Cardiac muscle cell (in vitro differentiated cells and primary cell): ENCODE measurements at regions not wholly inside any gene's neighbourhood (a gene's known extent, or its start where the extent isn't known, plus 50 kb on each side); places are given as distances from the start of the nearest gene placed in this dataset.

Experiments
- DNase-seq, 2 donors: peaks; one replicate each; pipeline versions ENCODE4 v3.0.0 to v3.0.0-alpha.2; 2010 to 2017; ENCODE audit warnings: low read depth in 1 of 2, low spot score in 1 of 2
- H3K27ac ChIP-seq: fragments of 200-600 bp; sonication (generic); 2 replicates; pipeline ENCODE4 v1.5.1; 2016
- H3K27me3 ChIP-seq: fragments of 200-600 bp; sonication (generic); 2 replicates; pipeline ENCODE4 v1.6.0; 2016; ENCODE audit warnings: control low read depth
- H3K36me3 ChIP-seq: fragments of 200-600 bp; sonication (generic); 2 replicates; pipeline ENCODE4 v1.5.1; 2016; ENCODE audit warnings: control low read depth
- H3K4me1 ChIP-seq: fragments of 200-600 bp; sonication (generic); 2 replicates; pipeline ENCODE4 v1.8.1; 2017; ENCODE audit warnings: low read depth, mild to moderate bottlenecking, mixed run types
- H3K4me3 ChIP-seq: fragments of 200-600 bp; sonication (generic); 2 replicates; pipeline ENCODE4 v1.5.1; 2016; ENCODE audit warnings: mild to moderate bottlenecking
- H3K9me3 ChIP-seq: fragments of 200-600 bp; sonication (generic); 2 replicates; pipeline ENCODE4 v1.5.1; 2017; ENCODE audit warnings: low read depth, mild to moderate bottlenecking, control low read depth
- TF ChIP-seq, protein P1 (sequence below): IDR thresholded peaks from 2 replicates; pipeline ENCODE4 v1.5.1; 2012; ENCODE audit warnings: low read depth, mild to moderate bottlenecking, low read length

GRCh38 chr16:35314298-35314697 is 1854.9 kb downstream of the TP53TG3F start:
- Histone ChIP-seq H3K9me3 (peaks cover 4% of the 10 kb centered on the region), H3K27ac (no peak overlapping the region), H3K4me1 (no peaks in the 10 kb centered on the region), H3K4me3 (no peak overlapping the region), H3K27me3 (no peaks in the 10 kb centered on the region), H3K36me3 (no peaks in the 10 kb centered on the region)
- no peak for DNase-seq
- TF ChIP-seq, protein P1, sequence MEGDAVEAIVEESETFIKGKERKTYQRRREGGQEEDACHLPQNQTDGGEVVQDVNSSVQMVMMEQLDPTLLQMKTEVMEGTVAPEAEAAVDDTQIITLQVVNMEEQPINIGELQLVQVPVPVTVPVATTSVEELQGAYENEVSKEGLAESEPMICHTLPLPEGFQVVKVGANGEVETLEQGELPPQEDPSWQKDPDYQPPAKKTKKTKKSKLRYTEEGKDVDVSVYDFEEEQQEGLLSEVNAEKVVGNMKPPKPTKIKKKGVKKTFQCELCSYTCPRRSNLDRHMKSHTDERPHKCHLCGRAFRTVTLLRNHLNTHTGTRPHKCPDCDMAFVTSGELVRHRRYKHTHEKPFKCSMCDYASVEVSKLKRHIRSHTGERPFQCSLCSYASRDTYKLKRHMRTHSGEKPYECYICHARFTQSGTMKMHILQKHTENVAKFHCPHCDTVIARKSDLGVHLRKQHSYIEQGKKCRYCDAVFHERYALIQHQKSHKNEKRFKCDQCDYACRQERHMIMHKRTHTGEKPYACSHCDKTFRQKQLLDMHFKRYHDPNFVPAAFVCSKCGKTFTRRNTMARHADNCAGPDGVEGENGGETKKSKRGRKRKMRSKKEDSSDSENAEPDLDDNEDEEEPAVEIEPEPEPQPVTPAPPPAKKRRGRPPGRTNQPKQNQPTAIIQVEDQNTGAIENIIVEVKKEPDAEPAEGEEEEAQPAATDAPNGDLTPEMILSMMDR = no peak

DNA sequence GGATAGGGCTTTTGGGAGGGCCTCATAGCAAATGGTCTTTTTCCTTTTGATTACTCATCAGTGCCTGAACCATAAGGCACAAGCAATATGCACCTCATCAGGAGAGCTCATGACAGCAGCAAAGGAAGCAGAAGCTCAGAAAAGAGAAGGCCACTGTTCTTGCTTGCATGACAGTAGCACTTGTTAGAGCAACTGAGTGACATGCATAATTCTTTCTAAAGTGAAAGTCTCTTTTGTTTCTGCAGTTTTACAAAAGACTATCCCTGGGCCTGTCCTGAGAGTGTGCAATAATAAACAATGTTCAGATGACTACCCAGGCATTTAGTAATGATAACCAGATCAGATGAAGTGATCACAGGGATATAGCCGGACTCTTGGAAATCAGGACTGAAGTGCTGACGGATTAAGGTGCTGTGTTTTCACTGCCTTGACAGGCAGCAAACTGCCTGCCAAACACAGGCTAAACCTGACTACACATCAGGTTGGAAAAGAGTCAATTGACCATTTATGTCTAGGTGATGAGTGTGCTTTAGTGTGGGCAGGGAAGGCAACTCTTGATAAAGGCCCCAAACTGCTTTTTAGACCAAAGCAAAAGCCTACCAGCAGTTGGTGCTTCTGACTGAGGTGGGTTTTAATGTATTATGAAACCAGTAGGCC is 1860.3 kb downstream of the TP53TG3F start:
- Histone ChIP-seq H3K9me3 (peaks cover 4% of the 10 kb centered on the region), H3K27ac (no peak overlapping the region), H3K27me3 (no peaks in the 10 kb centered on the region), H3K36me3 (no peaks in the 10 kb centered on the region), H3K4me3 (no peak overlapping the region), H3K4me1 (no peaks in the 10 kb centered on the region)
- TF ChIP-seq, protein P1 = no peak
- no peak for DNase-seq

DNA sequence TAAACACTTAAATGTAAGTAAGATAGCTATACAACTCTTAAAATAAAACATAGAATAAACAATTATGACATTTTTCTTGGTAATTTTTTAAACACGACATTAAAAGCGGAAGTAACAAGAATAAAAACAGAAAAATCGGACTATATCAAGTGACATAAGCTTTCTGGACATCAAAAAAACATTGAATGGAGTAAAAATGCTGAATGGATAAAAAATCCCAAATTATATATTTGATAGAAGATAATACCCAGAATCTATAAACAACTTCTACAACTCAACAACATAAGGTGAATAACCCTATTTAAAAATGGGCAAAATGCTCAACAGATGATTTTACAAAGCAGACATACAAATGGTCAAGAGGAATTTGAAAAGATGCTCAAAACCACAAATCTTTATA is 1866.5 kb downstream of the TP53TG3F start:
- DNase-seq = no peak
- no peaks in the 10 kb centered on the region for H3K9me3 ChIP-seq
- TF ChIP-seq, protein P1 = no peak

GRCh38 chr16:35339337-35339736 is 1879.9 kb downstream of the TP53TG3F start:
- TF ChIP-seq, protein P1 = no peak
- Histone ChIP-seq H3K4me3 (no peak overlapping the region), H3K27ac (no peak overlapping the region), H3K27me3 (no peaks in the 10 kb centered on the region), H3K9me3 (peaks cover 3% of the 10 kb centered on the region), H3K36me3 (no peaks in the 10 kb centered on the region), H3K4me1 (no peaks in the 10 kb centered on the region)
- no peak for DNase-seq

More for the DNA sequence above, 1866.5 kb downstream of the TP53TG3F start:
- Histone ChIP-seq H3K36me3 (no peaks in the 10 kb centered on the region), H3K4me3 (no peak overlapping the region), H3K4me1 (no peaks in the 10 kb centered on the region), H3K27me3 (no peaks in the 10 kb centered on the region), H3K27ac (no peak overlapping the region)

GRCh38 chr16:35342012-35342411 is 1882.6 kb downstream of the TP53TG3F start:
- Histone ChIP-seq H3K4me3 (no peak overlapping the region), H3K9me3 (peaks cover 3% of the 10 kb centered on the region), H3K4me1 (no peaks in the 10 kb centered on the region), H3K36me3 (no peaks in the 10 kb centered on the region), H3K27ac (no peak overlapping the region), H3K27me3 (no peaks in the 10 kb centered on the region)
- no peak for DNase-seq
- TF ChIP-seq, protein P1 = no peak
